ENCODE measurements at regions not wholly inside any gene's neighbourhood (a gene's known extent, or its start where the extent isn't known, plus 50 kb on each side); places are given as distances from the start of the nearest gene placed in this dataset.

- TF ChIP-seq CTCF (IDR thresholded peaks at IDR 0.05; ENCODE audit: low read depth, low read length, poor library complexity, severe bottlenecking), result no peak
- no peak for TF ChIP-seq EZH2phosphoT487 (IDR thresholded peaks at IDR 0.05; ENCODE audit: borderline replicate concordance, low read length)
Measured at GRCh38 chr4:176875446-176875930, 82.8 kb upstream of the VEGFC start.
